ENCODE measurements at regions not wholly inside any gene's neighbourhood (a gene's known extent, or its start where the extent isn't known, plus 50 kb on each side); places are given as distances from the start of the nearest gene placed in this dataset.

- no peak for DNase-seq
Measured at GRCh38 chr11:116427903-116428637, 344.7 kb downstream of the BUD13 start.

- no peak for DNase-seq
Measured at GRCh38 chr11:116427337-116427902, 345.4 kb downstream of the BUD13 start.

- no peak for DNase-seq
Measured at GRCh38 chr11:116426761-116427160, 346.0 kb downstream of the BUD13 start.

DNA sequence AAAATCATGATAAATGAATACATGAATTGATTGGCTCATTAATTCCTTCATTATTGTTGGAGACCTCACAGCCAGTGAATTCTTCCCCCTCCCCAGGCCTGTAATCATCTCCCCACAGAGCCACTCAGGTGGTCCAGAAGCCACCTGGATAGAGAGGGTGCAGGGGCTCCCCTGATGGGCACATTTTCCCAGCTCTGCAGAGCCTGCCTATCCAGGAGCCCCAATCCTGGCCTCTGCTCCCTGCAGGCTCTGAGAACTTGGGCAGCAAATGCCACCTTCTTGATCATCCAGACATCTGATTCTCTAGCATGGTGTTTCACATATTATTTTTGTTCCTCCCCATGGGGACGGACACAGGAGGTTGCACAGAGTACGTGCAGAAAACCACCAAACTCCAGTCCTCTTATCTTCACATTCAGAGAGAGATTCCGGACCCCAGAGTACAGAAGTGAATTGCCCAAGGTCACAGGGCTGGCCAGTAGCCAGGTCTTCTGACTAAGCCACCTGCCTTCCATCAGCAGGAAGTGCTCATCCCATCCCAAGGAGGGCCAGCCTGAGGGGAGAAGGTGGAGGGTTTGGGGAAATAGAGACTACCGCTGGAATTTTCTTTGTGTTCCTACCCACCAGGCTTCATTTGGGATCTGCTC is 348.0 kb downstream of the BUD13 start:
- no peak for DNase-seq

GRCh38 chr11:116422956-116423600 is 349.7 kb downstream of the BUD13 start:
- DNase-seq, result no peak

DNA sequence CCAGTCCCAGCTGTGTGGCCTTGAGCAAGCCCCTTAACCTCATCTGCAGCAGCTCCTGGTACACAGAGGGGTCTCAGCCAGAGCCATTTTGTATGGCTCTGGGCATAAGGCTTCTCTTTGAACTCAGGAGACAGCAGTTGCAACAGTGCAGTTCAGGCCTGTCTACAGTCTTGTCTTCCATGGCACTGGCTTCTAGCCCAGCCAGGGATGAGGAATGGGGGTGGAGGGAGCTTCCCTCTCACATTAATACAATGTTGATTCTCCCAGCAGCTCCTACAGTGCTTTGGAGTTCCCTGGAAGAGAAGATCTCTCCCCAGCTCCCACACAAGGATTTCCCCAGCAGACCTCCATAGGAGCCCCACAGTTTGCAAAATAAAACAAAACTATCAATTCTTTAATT is 350.2 kb downstream of the BUD13 start:
- no peak for DNase-seq

- no peak for DNase-seq
Measured at GRCh38 chr11:116421529-116422185, 351.1 kb downstream of the BUD13 start.

DNA sequence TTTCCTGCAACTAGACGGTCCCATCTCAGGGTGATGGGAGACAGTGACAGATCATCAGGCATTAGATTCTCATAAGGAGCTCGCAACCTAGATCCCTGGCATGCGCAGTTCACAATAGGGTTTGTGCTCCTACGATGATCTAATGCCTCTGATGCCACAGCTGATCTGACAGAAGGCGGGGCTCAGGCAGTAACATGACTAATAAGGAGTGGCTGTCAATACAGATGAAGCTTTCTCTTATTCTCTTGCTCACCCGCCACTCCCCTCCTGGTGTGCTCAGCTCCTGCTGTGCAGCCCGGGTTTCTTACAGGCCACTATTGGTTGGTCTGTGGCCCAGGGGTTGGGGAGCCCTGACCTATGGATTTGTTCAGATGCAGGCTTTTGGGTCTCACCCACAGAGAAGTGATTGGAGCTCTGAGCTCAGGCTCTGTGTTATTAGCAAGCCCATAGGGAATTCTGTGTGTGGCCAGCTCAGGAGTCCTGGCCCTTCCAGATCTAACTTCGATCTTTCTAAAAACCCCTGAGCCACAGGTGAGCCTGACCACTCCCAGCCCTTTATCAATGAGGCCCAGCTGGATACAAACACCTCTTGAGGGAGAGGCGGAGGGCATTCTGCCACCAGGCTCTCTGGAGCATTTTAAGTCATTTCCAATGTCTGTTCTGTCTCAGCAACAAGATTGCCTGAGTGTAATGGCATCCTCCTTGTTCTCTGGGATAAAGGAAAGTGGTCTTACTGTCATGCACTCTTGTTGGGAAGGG is 351.8 kb downstream of the BUD13 start:
- DNase-seq, result no peak

GRCh38 chr11:116420030-116420429 is 352.8 kb downstream of the BUD13 start:
- no peak for DNase-seq

DNA sequence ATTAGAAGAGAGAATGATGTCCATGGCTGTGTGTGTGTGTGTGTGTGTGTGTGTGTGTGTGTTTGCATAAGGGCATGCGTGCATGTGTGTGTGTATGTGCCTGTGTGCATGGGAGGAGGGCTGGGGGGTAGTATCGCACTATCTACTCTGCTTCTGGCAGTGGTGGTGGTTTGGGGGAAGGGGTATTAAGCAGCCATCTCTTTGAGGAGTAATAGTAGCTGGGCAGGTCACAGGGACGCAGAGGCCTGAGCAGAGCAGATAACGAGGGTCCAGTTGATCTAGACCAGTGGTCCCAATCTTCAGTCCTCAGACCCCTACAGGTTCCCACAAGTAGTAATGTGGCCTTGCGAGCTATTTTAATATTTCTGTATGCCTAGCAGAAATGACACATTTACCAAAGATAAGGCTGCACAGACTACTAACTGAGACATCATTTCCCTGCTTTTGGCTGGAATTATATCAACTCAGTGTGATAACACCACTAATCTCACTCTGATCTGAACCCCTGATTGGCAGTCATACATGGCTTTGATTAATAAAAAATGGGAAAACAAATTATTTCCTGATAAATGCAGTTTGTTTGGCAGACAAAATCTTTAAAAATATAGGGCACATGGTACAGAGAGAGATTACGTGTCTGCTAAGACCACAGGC is 354.3 kb downstream of the BUD13 start:
- DNase-seq, result no peak

- DNase-seq, result no peak
Measured at GRCh38 chr11:116416852-116417251, 355.9 kb downstream of the BUD13 start.

DNA sequence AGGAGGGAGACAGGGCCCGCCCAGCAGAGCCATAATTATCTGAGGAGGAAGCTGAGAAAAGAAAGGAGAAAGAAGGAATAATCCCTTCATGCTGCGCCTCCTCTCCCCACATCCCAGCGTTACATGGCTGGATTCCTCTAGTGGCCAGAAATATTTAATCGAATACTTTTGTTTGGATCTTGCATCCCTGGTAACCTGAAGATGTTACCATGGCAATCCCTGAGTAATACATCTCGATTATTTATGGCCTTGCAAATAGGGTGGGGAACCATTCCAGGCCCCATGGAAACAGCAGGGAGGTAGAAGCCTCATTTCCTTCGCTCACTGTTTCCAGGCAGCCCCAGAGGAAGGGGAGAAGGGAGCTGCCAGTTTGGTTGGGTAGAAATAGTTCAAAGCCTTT is 357.7 kb downstream of the BUD13 start:
- no peak for DNase-seq

DNA sequence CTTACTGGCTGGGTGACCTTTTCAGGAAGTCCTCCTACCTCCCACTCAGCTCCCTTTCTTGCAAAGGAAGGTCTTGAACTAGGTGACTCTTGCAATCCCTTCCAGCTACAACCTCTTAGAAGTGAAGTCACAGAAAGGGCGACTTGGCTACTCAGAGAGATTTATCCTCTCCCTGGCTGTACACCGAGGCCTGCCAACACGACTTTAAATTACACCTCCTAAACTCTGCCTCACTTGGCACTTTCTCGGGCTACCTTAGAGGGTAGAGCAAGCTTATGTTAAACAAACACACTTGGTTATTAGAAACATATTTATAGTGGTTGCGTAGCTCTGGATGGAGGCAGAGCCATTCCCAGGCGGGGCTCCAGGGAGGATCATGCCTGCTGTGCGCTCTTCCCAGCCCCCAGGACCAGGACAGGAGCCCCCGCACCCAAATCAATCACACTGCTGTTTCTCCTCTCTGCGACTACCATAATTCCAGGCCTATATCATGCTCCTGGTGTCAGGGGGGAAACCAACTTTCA is 358.4 kb downstream of the BUD13 start:
- no peak for DNase-seq

DNA sequence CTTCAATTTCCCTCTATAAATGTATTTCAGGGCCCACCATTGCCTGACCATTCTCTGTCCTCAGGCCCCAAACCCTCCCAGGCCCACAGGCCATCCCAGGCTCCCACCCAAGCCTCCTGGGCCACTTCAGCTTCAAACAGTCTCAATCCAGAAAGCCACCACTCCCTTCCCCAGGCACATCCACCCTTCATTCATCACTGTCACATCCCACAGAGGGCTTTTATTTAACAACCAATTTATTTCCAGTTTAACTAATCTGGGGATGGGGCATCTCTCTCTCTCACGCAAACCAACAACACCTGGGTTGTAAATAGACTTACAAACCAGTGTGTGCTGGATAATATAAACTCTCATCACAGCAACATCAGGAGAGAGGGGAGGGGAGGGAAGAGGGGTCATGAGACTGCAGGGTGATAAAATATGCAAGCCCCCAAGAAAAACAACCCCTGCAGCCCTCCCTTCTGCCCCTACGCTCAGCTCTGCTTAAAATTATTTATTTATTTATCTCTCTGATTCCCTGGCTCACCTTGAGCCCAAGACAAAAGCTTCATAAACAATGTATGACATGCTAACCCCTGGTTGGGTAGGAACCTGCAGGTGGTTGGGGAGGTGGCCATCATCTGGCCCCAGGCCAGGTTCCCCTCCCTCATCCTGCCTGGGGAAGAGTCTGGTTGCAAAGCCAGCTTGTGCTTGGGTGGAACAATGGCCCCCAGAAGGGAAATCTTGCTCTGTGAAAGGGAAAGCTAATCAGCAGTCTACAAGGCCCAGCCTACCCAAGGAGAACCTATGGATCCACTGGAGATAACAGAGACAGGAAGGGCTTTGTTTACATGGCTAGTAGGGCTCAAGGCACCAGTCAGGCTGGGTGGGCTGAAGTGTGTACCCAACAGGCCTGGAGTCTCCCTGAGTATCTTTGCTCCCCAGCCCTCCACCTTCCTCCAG is 359.2 kb downstream of the BUD13 start:
- DNase-seq, result no peak

DNA sequence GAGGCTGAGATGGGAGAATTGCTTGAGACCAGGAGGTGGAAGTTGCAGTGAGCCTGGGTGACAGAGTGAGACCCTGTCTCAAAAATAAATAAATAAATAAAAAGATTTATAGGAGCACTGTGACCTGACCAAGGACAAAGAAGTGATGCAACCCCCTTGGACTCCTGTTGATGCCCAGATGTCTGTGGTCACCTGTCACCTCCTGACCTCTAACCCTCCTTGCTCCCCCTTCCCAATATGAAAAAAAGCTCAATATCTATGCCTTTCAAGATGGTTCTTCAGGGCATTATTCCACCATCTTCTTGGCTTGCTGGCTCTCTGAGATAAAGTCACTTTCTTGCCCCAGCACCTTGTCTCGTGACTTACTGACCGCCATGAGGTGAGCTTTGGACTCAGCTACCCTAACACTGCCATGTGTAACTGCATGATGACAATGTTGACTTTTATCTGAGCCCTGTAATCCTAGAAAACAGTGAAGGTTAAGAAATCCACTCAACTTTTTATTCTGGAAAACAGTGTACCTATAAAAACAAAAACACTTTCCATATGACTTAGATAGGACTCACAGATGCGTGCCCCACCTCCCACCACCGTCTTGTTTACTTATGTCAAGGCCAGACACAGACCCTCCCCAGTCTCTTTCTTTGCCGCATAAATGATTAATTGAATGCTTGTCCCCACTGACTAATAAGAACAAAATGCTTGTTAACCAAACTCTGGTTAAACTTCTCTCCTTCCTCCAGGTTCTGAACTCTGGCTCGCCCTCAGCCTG is 360.5 kb downstream of the BUD13 start:
- no peak for DNase-seq

DNA sequence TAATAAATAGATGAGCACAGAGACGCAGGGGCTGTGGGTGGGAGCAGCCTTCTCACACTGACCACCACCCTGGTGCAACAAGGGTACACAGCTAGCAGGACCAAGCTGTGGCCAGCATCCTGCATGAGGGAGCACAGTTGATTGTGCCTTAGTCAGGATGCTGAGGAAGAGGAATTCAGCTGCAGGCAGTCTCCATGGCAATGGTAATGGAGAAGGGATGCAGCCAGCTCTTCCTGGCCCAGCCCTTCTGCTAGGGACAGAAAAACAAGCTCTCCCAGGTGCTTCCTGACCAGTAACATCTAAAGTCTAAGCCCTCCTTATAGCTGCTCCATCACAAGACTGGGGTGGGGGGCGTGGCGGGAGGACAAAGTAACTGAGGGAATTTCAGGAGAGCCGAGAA is 363.5 kb downstream of the BUD13 start:
- no peak for DNase-seq

DNA sequence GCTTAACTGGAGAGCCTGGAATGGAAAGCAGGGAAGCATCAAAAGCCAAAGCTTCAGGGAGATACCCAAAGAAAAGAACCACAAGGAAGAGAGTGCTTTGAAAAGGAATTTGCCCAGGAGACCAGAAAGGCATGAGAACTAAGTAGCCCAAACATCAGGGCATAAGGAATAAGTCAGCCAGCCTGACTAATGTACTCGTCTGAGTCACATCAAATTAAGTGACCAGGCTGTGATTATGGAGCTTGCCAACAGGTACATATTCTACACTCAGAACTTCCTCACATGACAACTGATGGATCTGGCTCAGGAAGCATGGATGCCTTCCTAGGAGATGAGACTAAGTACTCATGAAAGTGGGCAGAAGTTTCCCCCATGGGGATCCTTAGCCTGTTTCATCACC is 366.7 kb downstream of the BUD13 start:
- no peak for DNase-seq

GRCh38 chr11:116404462-116404798 is 368.4 kb downstream of the BUD13 start:
- DNase-seq, result no peak

GRCh38 chr11:116403794-116404461 is 368.9 kb downstream of the BUD13 start:
- DNase-seq, result no peak

Measured in HCEC 1CT (cell line).